ENCODE measurements at regions not wholly inside any gene's neighbourhood (a gene's known extent, or its start where the extent isn't known, plus 50 kb on each side); places are given as distances from the start of the nearest gene placed in this dataset.

GRCh38 chr2:156098506-156098905 lies 234.0 kb downstream of the NR4A2 start:
- peaks cover 2% of the 10 kb centered on the region for H3K36me3 Mint-ChIP-seq (ENCODE audit: low read depth)
- H3K4me1 Mint-ChIP-seq (ENCODE audit: low read depth): no peaks in the 10 kb centered on the region
- no peak overlapping the region for H3K27ac Mint-ChIP-seq (ENCODE audit: unreplicated experiment)
- no peak overlapping the region for H3K4me3 Mint-ChIP-seq (ENCODE audit: unreplicated experiment)
- TF ChIP-seq CTCF (IDR thresholded peaks at IDR 0.05): no peak
- no peak for DNase-seq (ENCODE audit: low spot score)
- no peaks in the 10 kb centered on the region for H3K27me3 Mint-ChIP-seq (ENCODE audit: low read depth)
- no peaks in the 10 kb centered on the region for H3K9me3 Mint-ChIP-seq (ENCODE audit: low read depth)

- no peak overlapping the region for H3K4me3 Mint-ChIP-seq (ENCODE audit: unreplicated experiment)
- no peak for DNase-seq (ENCODE audit: low spot score)
- peaks cover 4% of the 10 kb centered on the region for H3K9me3 Mint-ChIP-seq (ENCODE audit: low read depth)
- no peak for TF ChIP-seq CTCF (IDR thresholded peaks at IDR 0.05)
- H3K27ac Mint-ChIP-seq (ENCODE audit: unreplicated experiment): no peak overlapping the region
- H3K4me1 Mint-ChIP-seq (ENCODE audit: low read depth): peaks cover 11% of the 10 kb centered on the region
- no peaks in the 10 kb centered on the region for H3K27me3 Mint-ChIP-seq (ENCODE audit: low read depth)
- no peaks in the 10 kb centered on the region for H3K36me3 Mint-ChIP-seq (ENCODE audit: low read depth)
Measured at GRCh38 chr2:156088587-156088986, 243.9 kb downstream of the NR4A2 start.

GRCh38 chr2:156087875-156088274 lies 244.6 kb downstream of the NR4A2 start:
- no peaks in the 10 kb centered on the region for H3K36me3 Mint-ChIP-seq (ENCODE audit: low read depth)
- no peaks in the 10 kb centered on the region for H3K27me3 Mint-ChIP-seq (ENCODE audit: low read depth)
- no peak overlapping the region for H3K27ac Mint-ChIP-seq (ENCODE audit: unreplicated experiment)
- no peak for DNase-seq (ENCODE audit: low spot score)
- H3K4me3 Mint-ChIP-seq (ENCODE audit: unreplicated experiment): no peak overlapping the region
- peaks cover 4% of the 10 kb centered on the region for H3K9me3 Mint-ChIP-seq (ENCODE audit: low read depth)
- peaks cover 13% of the 10 kb centered on the region for H3K4me1 Mint-ChIP-seq (ENCODE audit: low read depth)
- TF ChIP-seq CTCF (IDR thresholded peaks at IDR 0.05): no peak

GRCh38 chr2:156083763-156084493 lies 248.6 kb downstream of the NR4A2 start:
- Mint-ChIP-seq H3K9me3 (ENCODE audit: low read depth) (peaks cover 35% of the 10 kb centered on the region), H3K4me3 (ENCODE audit: unreplicated experiment) (no peak overlapping the region), H3K27me3 (ENCODE audit: low read depth) (no peaks in the 10 kb centered on the region), H3K27ac (ENCODE audit: unreplicated experiment) (peak overlapping the region; percentile 58), H3K4me1 (ENCODE audit: low read depth) (peaks cover 13% of the 10 kb centered on the region), H3K36me3 (ENCODE audit: low read depth) (peaks cover 2% of the 10 kb centered on the region)
- no peak for TF ChIP-seq CTCF (IDR thresholded peaks at IDR 0.05)
- no peak for DNase-seq (ENCODE audit: low spot score)

- H3K9me3 Mint-ChIP-seq (ENCODE audit: low read depth): peaks cover 36% of the 10 kb centered on the region
Measured at GRCh38 chr2:156079845-156080244, 252.7 kb downstream of the NR4A2 start.

More at GRCh38 chr2:156079845-156080244, 252.7 kb downstream of the NR4A2 start:
- Mint-ChIP-seq H3K27me3 (ENCODE audit: low read depth) (no peaks in the 10 kb centered on the region), H3K27ac (ENCODE audit: unreplicated experiment) (no peak overlapping the region), H3K36me3 (ENCODE audit: low read depth) (peaks cover 2% of the 10 kb centered on the region), H3K4me3 (ENCODE audit: unreplicated experiment) (no peak overlapping the region), H3K4me1 (ENCODE audit: low read depth) (peaks cover 13% of the 10 kb centered on the region)
- TF ChIP-seq CTCF (IDR thresholded peaks at IDR 0.05): no peak
- DNase-seq (ENCODE audit: low spot score): no peak

All from chondrocyte (in vitro differentiated cells).